ENCODE measurements at regions not wholly inside any gene's neighbourhood (a gene's known extent, or its start where the extent isn't known, plus 50 kb on each side); places are given as distances from the start of the nearest gene placed in this dataset.
"Not testable (repeated sequence)": the region's sequence is repeated elsewhere in the genome, so short reads cannot be mapped to it uniquely, and the experiment has no call there.

DNA sequence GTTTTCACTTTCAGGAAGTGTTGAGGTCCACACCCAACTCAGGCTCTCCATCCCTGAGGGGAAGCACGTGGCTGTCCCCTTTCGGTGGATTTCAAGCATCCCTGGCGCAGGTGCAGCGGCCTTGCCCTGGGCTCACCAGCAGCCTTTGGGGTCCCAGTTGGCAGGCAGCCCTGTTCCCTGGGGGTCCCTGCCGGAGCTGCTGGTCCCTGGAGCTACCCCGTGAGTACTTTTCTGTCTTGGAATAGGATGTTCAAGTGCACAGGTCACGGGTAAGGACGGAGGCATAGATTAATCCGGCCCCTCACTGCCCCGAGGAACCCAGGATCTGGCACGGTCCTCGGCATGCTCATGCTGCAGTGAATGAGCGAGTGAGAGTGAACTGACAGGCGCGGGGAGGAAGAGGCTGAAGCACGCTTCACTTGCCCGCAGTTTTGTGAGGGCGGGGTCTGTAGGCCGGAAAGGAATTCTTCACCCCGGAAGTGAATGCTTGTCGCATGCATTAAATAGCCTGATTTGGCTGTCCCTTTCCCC, 117.2 kb upstream of the FAT1 start:
- Mint-ChIP-seq H3K9me3 (peaks cover 3% of the 10 kb centered on the region), H3K27ac (no peak overlapping the region), H3K4me1 (ENCODE audit: low read depth) (no peaks in the 10 kb centered on the region), H3K36me3 (ENCODE audit: low read depth) (no peaks in the 10 kb centered on the region), H3K27me3 (ENCODE audit: low read depth) (no peaks in the 10 kb centered on the region), H3K4me3 (no peak overlapping the region)
- CTCF ChIA-PET: no interaction called here
- intact Hi-C loops (cut with micrococcal nuclease): no loop called here
- no peak for DNase-seq

DNA sequence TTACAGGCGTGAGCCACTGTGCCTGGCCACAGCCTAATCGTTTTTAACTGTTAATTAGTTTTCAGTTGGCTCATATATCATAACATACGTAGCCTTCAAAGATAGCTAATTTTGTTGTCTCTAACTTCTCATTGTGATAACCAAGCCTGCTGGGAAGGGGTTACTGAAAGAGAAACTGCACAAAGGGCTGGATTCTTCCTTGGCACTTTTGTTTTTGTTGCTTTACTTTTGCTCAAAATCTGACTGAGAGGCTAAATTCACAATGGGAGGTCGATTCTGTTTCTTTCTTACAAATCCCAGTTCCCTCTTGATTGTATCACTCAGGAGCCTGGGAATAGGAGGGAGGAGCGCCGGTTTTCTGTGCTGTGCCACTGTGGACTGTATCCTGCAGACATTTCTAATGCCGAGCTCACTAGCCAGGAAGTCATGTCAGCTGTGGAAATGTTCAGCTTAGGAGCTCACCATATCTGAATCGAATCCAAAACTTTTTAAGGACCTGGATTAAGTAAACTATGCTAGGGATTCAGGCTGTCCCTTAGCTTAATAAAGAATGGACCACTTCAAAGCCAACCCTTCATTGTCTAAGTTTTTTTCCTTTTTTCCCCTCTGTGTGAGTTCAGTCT, 120.5 kb upstream of the FAT1 start:
- no peaks in the 10 kb centered on the region for H3K27me3 Mint-ChIP-seq (ENCODE audit: low read depth)
- intact Hi-C loops (cut with micrococcal nuclease): no loop called here
- H3K27ac Mint-ChIP-seq: no peak overlapping the region
- H3K4me1 Mint-ChIP-seq (ENCODE audit: low read depth): no peaks in the 10 kb centered on the region
- peaks cover 3% of the 10 kb centered on the region for H3K9me3 Mint-ChIP-seq
- H3K4me3 Mint-ChIP-seq: no peak overlapping the region
- CTCF ChIA-PET: no interaction called here
- DNase-seq: no peak
- no peaks in the 10 kb centered on the region for H3K36me3 Mint-ChIP-seq (ENCODE audit: low read depth)

DNA sequence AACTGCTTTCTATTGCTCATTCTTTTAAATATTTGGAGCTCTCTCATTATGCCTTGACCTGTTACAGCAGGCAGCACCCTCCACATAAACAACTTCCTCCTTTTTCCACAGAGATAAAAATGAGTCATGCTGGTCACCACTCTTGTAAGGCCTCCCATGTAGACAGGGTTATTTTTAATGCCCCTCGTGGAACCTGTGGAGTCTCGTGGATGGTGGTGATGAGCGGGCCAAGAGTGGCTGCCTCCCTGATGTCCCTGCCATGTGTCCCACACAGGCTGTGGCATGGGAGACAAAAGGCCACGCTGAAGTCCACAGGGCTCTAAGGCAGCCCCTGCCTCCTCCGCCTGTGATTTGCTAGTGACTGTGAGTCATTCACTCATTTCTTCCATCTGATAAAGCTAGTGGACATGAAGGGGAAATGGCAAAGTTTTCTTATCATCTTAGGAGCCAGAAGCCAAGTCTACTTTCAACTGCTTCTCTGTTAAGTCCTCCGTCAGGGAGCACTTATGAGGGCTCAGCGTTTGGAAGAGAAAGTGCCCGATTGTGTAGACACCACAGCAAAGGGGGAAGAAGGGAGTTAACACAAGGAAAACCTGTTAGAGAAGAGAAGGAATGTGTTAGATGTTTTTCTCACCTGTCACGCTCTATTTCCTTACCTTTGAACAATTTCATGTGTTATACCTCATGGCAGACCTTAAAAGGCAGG, 121.6 kb upstream of the FAT1 start:
- no peak for DNase-seq
- Mint-ChIP-seq H3K36me3 (ENCODE audit: low read depth) (no peaks in the 10 kb centered on the region), H3K9me3 (peaks cover 5% of the 10 kb centered on the region), H3K4me3 (no peak overlapping the region), H3K4me1 (ENCODE audit: low read depth) (no peaks in the 10 kb centered on the region), H3K27ac (no peak overlapping the region), H3K27me3 (ENCODE audit: low read depth) (no peaks in the 10 kb centered on the region)
- intact Hi-C loops (cut with micrococcal nuclease): no loop called here
- CTCF ChIA-PET: no interaction called here

DNA sequence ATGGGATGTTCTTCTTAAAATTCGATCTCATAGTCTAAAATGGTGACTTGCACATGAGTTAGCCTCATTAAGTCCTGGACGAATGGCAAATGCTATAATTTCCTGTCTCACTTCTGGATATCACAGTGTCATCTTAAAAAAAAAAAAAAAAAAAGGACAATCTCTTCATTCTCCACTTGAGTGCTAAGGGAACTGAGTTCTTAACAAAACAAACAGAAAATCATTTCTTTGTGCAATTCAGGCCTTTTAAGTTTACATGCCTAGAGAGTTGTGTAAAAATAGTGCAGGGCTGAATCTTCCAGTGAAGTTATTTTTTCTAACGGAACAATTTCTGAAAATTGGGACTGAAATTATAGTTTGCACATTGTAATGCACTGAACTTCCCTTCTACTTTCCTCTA, 122.8 kb upstream of the FAT1 start:
- Mint-ChIP-seq H3K4me3 (no peak overlapping the region), H3K4me1 (ENCODE audit: low read depth) (no peaks in the 10 kb centered on the region), H3K27ac (no peak overlapping the region), H3K9me3 (peaks cover 7% of the 10 kb centered on the region), H3K27me3 (ENCODE audit: low read depth) (no peaks in the 10 kb centered on the region), H3K36me3 (ENCODE audit: low read depth) (no peaks in the 10 kb centered on the region)
- CTCF ChIA-PET: no interaction called here
- intact Hi-C loops (cut with micrococcal nuclease): no loop called here
- no peak for DNase-seq

DNA sequence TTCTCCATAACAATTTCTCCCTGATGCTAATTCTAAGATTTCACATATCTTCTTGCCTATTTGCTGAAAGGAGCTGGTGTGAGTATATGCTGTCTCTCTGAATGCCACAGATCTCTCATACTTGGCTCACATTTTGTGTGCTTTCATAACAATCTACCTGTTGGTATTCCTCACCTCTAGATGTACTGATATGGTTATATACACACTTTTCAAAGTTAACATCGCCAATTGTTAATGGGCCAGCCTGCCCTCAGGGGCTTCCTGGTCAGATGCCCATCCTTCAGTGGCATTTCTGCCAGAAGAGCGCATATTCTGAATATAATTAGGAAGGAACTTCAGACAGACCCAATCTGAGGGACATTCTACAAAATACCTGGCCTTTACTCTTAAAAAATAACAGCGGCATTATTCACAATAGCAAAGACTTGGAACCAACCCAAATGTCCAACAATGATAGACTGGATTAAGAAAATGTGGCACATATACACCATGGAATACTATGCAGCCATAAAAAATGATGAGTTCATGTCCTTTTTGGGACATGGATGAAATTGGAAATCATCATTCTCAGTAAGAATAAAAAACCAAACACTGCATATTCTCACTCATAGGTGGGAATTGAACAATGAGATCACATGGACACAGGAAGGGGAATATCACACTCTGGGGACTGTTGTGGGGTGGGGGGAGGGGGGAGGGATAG, 123.9 kb upstream of the FAT1 start:
- H3K4me3 Mint-ChIP-seq; H3K36me3 Mint-ChIP-seq (ENCODE audit: low read depth); H3K27ac Mint-ChIP-seq; H3K9me3 Mint-ChIP-seq; CTCF ChIA-PET; H3K27me3 Mint-ChIP-seq (ENCODE audit: low read depth); DNase-seq; H3K4me1 Mint-ChIP-seq (ENCODE audit: low read depth); intact Hi-C loops (cut with micrococcal nuclease): not testable (repeated sequence)

DNA sequence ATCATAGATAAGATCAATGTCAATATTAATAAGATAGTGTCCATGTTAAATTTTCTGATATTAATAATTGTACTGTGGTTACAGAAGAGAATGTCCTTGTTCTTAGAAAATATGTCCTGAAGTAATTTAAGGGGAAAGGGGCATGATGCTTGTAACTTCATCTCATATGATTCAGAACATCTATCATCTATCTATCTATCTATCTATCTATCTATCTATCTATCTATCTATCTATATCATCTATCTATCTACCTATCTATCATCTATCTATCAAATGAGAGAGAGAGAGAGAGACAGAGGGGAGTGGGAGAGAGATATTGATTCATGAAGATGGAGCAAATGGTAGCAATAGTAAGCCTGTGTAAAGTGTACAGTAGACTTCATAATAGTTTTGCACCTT, 124.8 kb upstream of the FAT1 start:
- no peak overlapping the region for H3K4me3 Mint-ChIP-seq
- intact Hi-C loops (cut with micrococcal nuclease): no loop called here
- DNase-seq: no peak
- no peak overlapping the region for H3K27ac Mint-ChIP-seq
- H3K4me1 Mint-ChIP-seq (ENCODE audit: low read depth): no peaks in the 10 kb centered on the region
- no peaks in the 10 kb centered on the region for H3K36me3 Mint-ChIP-seq (ENCODE audit: low read depth)
- H3K27me3 Mint-ChIP-seq (ENCODE audit: low read depth): no peaks in the 10 kb centered on the region
- H3K9me3 Mint-ChIP-seq: peaks cover 7% of the 10 kb centered on the region
- CTCF ChIA-PET: no interaction called here

DNA sequence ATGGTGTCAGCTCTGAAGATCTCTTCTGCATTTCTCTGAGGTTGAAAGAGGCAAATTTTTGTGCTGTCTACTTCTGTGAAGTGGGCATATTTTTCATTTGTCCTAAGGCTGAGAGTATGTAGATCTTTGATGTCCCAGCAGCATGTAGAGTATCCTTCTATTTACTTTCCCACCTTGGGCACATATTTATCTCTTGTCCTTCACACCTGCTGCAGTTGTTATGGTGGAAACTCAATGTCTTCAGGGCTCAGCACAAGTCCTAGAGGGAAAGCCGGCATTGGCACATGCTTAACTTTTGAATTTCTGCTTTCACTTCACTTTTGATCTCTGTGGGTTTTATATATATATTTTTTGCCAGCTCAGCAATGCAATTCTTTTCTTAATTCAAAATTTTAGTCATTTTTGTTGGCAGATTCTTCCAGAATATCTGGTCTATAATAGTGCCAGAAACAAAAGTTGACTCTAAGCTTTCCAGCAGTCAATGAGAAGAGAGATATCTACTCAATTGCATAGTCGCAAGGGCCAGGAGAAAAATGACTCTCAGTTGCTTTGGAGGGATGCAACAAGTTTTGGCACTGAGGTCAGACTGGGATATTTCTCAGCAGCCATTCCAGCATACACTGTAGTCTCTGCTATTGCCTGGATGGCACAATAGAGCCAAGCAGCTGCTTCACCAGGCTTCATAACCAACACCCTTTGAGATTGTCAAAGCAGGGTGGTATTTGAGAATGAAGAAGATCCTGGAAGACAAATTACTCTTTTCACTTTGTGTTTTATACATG, 127.8 kb upstream of the FAT1 start:
- intact Hi-C loops (cut with micrococcal nuclease): no loop called here
- CTCF ChIA-PET: no interaction called here
- H3K4me3 Mint-ChIP-seq: no peak overlapping the region

DNA sequence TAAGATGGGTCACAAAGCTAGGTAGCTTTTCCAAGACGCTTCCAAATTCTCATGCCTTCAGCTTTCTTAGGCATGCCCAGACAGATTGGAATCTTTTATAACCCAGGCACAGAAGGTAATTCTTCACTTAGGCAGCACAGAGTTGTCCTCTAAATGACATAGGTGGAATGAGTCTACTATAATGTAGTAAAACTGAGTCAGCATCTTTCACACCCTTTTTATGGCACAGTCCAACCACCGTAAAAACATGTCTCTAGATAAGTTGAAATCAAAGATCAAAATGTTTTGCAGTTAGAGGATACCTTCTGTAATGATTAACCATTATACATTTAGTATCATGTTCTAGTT, 128.4 kb upstream of the FAT1 start:
- H3K27me3 Mint-ChIP-seq (ENCODE audit: low read depth): no peaks in the 10 kb centered on the region
- intact Hi-C loops (cut with micrococcal nuclease): no loop called here
- CTCF ChIA-PET: no interaction called here

More for the DNA sequence above, 127.8 kb upstream of the FAT1 start:
- Mint-ChIP-seq H3K9me3 (peaks cover 5% of the 10 kb centered on the region), H3K27me3 (ENCODE audit: low read depth) (no peaks in the 10 kb centered on the region), H3K36me3 (ENCODE audit: low read depth) (no peaks in the 10 kb centered on the region), H3K4me1 (ENCODE audit: low read depth) (no peaks in the 10 kb centered on the region), H3K27ac (no peak overlapping the region)
- DNase-seq: no peak

DNA sequence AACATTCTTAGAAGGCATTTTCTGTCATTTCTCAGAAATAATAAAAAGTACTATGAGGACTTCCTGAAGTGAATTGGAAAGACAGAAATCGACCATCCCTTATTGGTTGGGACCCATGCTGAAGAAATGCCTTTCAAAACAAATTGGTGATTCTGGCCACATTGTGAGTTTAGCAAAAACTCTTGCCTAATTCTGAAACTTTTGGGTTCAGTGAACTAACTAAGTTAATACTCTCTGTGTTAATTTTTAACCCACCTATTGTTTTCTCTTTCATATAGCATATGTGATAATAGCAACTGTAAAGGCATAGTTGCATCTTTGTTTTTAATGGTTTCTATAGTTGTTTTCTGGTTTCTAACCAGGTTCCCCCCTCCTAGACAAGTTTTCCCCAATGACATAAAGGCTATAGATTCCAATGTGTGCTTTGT, 129.3 kb upstream of the FAT1 start:
- Mint-ChIP-seq H3K4me3 (no peak overlapping the region), H3K27ac (no peak overlapping the region), H3K36me3 (ENCODE audit: low read depth) (no peaks in the 10 kb centered on the region), H3K4me1 (ENCODE audit: low read depth) (no peaks in the 10 kb centered on the region), H3K9me3 (peaks cover 8% of the 10 kb centered on the region), H3K27me3 (ENCODE audit: low read depth) (no peaks in the 10 kb centered on the region)
- intact Hi-C loops (cut with micrococcal nuclease): no loop called here
- DNase-seq: no peak
- CTCF ChIA-PET: no interaction called here

More for the DNA sequence above, 128.4 kb upstream of the FAT1 start:
- Mint-ChIP-seq H3K36me3 (ENCODE audit: low read depth) (no peaks in the 10 kb centered on the region), H3K4me3 (no peak overlapping the region), H3K27ac (no peak overlapping the region), H3K4me1 (ENCODE audit: low read depth) (no peaks in the 10 kb centered on the region), H3K9me3 (peaks cover 7% of the 10 kb centered on the region)
- DNase-seq: no peak

DNA sequence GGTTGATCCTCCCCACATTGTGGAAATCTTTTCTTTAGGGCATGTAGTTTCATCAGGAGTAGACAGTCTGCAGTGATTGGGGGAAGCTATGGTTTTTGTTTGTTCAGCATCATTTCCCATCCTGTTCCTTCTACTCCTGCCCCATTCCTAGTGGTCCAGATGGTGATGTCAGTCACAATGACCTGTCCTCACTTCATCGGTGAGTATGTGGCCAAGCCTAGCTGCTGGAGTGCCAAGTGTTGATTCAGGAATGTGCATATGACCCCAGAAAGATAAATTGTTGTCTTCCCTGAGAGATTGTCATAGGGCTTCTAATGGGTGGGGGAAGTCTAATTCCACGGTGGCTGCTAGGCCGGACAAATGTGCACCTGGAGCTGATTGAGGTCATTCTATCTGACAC, 130.6 kb upstream of the FAT1 start:
- no peak for DNase-seq
- CTCF ChIA-PET: no interaction called here
- Mint-ChIP-seq H3K4me1 (ENCODE audit: low read depth) (no peaks in the 10 kb centered on the region), H3K27ac (no peak overlapping the region), H3K9me3 (peaks cover 7% of the 10 kb centered on the region), H3K4me3 (no peak overlapping the region), H3K36me3 (ENCODE audit: low read depth) (no peaks in the 10 kb centered on the region), H3K27me3 (ENCODE audit: low read depth) (no peaks in the 10 kb centered on the region)
- intact Hi-C loops (cut with micrococcal nuclease): no loop called here

DNA sequence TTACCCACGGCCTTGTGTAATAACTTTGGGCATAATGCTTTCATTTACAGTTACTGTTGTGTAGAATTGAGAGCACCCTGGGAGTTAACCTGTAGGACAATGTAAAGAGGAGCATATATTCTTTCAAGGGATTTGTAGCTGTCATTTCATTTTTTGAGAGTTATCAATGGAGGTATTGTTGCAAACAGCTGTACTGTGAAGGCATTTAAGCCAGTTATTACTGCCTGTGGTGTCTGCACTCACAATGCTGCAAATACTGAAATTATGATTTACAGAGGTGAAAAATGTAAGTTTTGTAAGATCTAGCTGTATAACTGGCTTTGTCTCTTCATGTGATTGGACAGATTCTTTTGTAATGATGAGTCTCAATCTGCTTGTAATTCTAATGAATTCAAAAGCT, 131.5 kb upstream of the FAT1 start:
- DNase-seq: no peak
- intact Hi-C loops (cut with micrococcal nuclease): no loop called here
- no peaks in the 10 kb centered on the region for H3K36me3 Mint-ChIP-seq (ENCODE audit: low read depth)
- CTCF ChIA-PET: no interaction called here
- H3K4me3 Mint-ChIP-seq: no peak overlapping the region
- H3K27me3 Mint-ChIP-seq (ENCODE audit: low read depth): no peaks in the 10 kb centered on the region
- H3K27ac Mint-ChIP-seq: no peak overlapping the region
- H3K9me3 Mint-ChIP-seq: peaks cover 5% of the 10 kb centered on the region
- H3K4me1 Mint-ChIP-seq (ENCODE audit: low read depth): no peaks in the 10 kb centered on the region

DNA sequence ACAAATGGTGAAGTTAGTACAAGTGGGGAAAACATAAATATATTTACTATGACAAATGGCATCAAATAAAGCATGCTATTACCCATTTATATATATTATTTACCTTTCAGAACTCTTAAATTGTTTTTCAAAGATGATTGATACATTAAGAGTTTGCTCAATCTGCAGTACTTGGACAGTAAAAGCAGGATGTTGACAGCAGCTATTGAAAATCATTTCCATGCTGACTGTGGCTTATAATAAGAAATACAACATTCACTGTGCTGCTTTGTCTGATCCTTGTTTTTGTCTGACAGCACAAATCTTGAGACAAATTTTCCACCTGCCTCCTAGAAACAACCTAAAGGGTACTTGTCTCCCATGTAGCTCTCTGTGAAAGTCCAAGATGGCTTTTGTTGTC, 134.1 kb upstream of the FAT1 start:
- Mint-ChIP-seq H3K9me3 (peaks cover 3% of the 10 kb centered on the region), H3K27me3 (ENCODE audit: low read depth) (no peaks in the 10 kb centered on the region), H3K4me3 (no peak overlapping the region), H3K4me1 (ENCODE audit: low read depth) (no peaks in the 10 kb centered on the region), H3K36me3 (ENCODE audit: low read depth) (no peaks in the 10 kb centered on the region), H3K27ac (no peak overlapping the region)
- DNase-seq: no peak
- intact Hi-C loops (cut with micrococcal nuclease): no loop called here
- CTCF ChIA-PET: no interaction called here

Data from activated naive CD4-positive, alpha-beta T cell treated with anti-CD3 and anti-CD28 coated beads for 36 hours (primary cell).